Skeletal muscle cell (primary cell): ENCODE measurements at regions not wholly inside any gene's neighbourhood (a gene's known extent, or its start where the extent isn't known, plus 50 kb on each side); places are given as distances from the start of the nearest gene placed in this dataset.

ENCODE experiments used
- DNase-seq: peaks from one replicate; pipeline ENCODE4 v3.0.0-alpha.2; 2010; ENCODE audit warnings: low read depth
- H3K4me3 ChIP-seq: 2 replicates; pipeline ENCODE4 v1.5.1; 2011; ENCODE audit warnings: low read depth, mild to moderate bottlenecking, control low read depth, low read length, moderate library complexity

- H3K4me3 ChIP-seq, result no peak overlapping the region
- DNase-seq, result no peak
Measured at GRCh38 chr7:25485026-25485425, 256.7 kb upstream of the NPVF start.

GRCh38 chr7:25486656-25487055, 258.4 kb upstream of the NPVF start:
- no peak overlapping the region for H3K4me3 ChIP-seq
- DNase-seq, result no peak

GRCh38 chr7:25493805-25494366, 265.6 kb upstream of the NPVF start:
- no peak for DNase-seq
- no peak overlapping the region for H3K4me3 ChIP-seq

GRCh38 chr7:25494896-25495295, 266.6 kb upstream of the NPVF start:
- no peak for DNase-seq
- H3K4me3 ChIP-seq, result no peak overlapping the region

- H3K4me3 ChIP-seq, result no peak overlapping the region
- DNase-seq, result no peak
Measured at GRCh38 chr7:25495342-25496250, 267.3 kb upstream of the NPVF start.

- no peak overlapping the region for H3K4me3 ChIP-seq
- DNase-seq, result no peak
Measured at GRCh38 chr7:25496476-25497368, 268.4 kb upstream of the NPVF start.

- no peak for DNase-seq
- no peak overlapping the region for H3K4me3 ChIP-seq
Measured at GRCh38 chr7:25500393-25500921, 272.2 kb upstream of the NPVF start.

GRCh38 chr7:25503306-25503705, 275.0 kb upstream of the NPVF start:
- no peak for DNase-seq
- no peak overlapping the region for H3K4me3 ChIP-seq

GRCh38 chr7:25512061-25512687, 283.9 kb upstream of the NPVF start:
- H3K4me3 ChIP-seq, result no peak overlapping the region
- DNase-seq, result no peak

- H3K4me3 ChIP-seq, result no peak overlapping the region
- no peak for DNase-seq
Measured at GRCh38 chr7:25515633-25516275, 287.5 kb upstream of the NPVF start.

GRCh38 chr7:25517906-25518305, 289.6 kb upstream of the NPVF start:
- no peak overlapping the region for H3K4me3 ChIP-seq
- DNase-seq, result no peak

- DNase-seq, result no peak
- H3K4me3 ChIP-seq, result no peak overlapping the region
Measured at GRCh38 chr7:25520017-25520416, 291.7 kb upstream of the NPVF start.

GRCh38 chr7:25520516-25520915, 292.2 kb upstream of the NPVF start:
- H3K4me3 ChIP-seq, result no peak overlapping the region
- no peak for DNase-seq

- H3K4me3 ChIP-seq, result no peak overlapping the region
- DNase-seq, result no peak
Measured at GRCh38 chr7:25521236-25521635, 292.9 kb upstream of the NPVF start.

GRCh38 chr7:25522727-25523126, 294.4 kb upstream of the NPVF start:
- no peak overlapping the region for H3K4me3 ChIP-seq
- DNase-seq, result no peak

- H3K4me3 ChIP-seq, result no peak overlapping the region
- DNase-seq, result no peak
Measured at GRCh38 chr7:25527665-25528170, 299.4 kb upstream of the NPVF start.

- no peak for DNase-seq
- H3K4me3 ChIP-seq, result no peak overlapping the region
Measured at GRCh38 chr7:25529320-25529719, 301.0 kb upstream of the NPVF start.

- DNase-seq, result no peak
- H3K4me3 ChIP-seq, result no peak overlapping the region
Measured at GRCh38 chr7:25536851-25537250, 308.6 kb upstream of the NPVF start.
